Stimulated activated CD8-positive, alpha-beta memory T cell treated with anti-CD3 and anti-CD28 coated beads, Interleukin-15, amount 100 ng/mL, for 48 hours (primary cell): ENCODE measurements at regions not wholly inside any gene's neighbourhood (a gene's known extent, or its start where the extent isn't known, plus 50 kb on each side); places are given as distances from the start of the nearest gene placed in this dataset.

Source experiments
- DNase-seq, 2 donors: peaks; one replicate each; pipeline ENCODE4 v3.0.0-alpha.2; 2020; ENCODE audit warnings: low read depth in 2 of 2

- DNase-seq: no peak
These were observed 172.5 kb upstream of the LRIG1 start for GRCh38 chr3:66673293-66673692.

- no peak for DNase-seq
These were observed 174.5 kb upstream of the LRIG1 start for GRCh38 chr3:66675366-66675765.

- DNase-seq: no peak
These were observed 191.4 kb upstream of the LRIG1 start for GRCh38 chr3:66692042-66692765.

GRCh38 chr3:66692766-66693150, 191.9 kb upstream of the LRIG1 start:
- no peak for DNase-seq

- no peak for DNase-seq
These were observed 192.7 kb upstream of the LRIG1 start for GRCh38 chr3:66693461-66694031.

GRCh38 chr3:66702126-66702525, 201.3 kb upstream of the LRIG1 start:
- no peak for DNase-seq

- DNase-seq: no peak
These were observed 202.7 kb upstream of the LRIG1 start for GRCh38 chr3:66703501-66703900.

GRCh38 chr3:66705076-66705475, 204.3 kb upstream of the LRIG1 start:
- DNase-seq: no peak

GRCh38 chr3:66706890-66707289, 206.1 kb upstream of the LRIG1 start:
- no peak for DNase-seq

- no peak for DNase-seq
These were observed 208.7 kb upstream of the LRIG1 start for GRCh38 chr3:66709532-66709931.

- DNase-seq: no peak
These were observed 211.4 kb upstream of the LRIG1 start for GRCh38 chr3:66712210-66712609.

GRCh38 chr3:66713921-66714320, 213.1 kb upstream of the LRIG1 start:
- no peak for DNase-seq

GRCh38 chr3:66715806-66716205, 215.0 kb upstream of the LRIG1 start:
- no peak for DNase-seq

GRCh38 chr3:66717806-66718205, 217.0 kb upstream of the LRIG1 start:
- no peak for DNase-seq

- no peak for DNase-seq
These were observed 219.1 kb upstream of the LRIG1 start for GRCh38 chr3:66719796-66720356.

GRCh38 chr3:66720508-66720907, 219.7 kb upstream of the LRIG1 start:
- no peak for DNase-seq

- DNase-seq: no peak
These were observed 221.9 kb upstream of the LRIG1 start for GRCh38 chr3:66722675-66723074.

GRCh38 chr3:66723231-66723630, 222.4 kb upstream of the LRIG1 start:
- DNase-seq: no peak

GRCh38 chr3:66729687-66730393, 229.0 kb upstream of the LRIG1 start:
- no peak for DNase-seq

- no peak for DNase-seq
These were observed 238.0 kb upstream of the LRIG1 start for GRCh38 chr3:66738625-66739365.

- DNase-seq: no peak
These were observed 239.4 kb upstream of the LRIG1 start for GRCh38 chr3:66740260-66740659.

GRCh38 chr3:66744521-66744920, 243.7 kb upstream of the LRIG1 start:
- no peak for DNase-seq
